Breast epithelium (tissue), 4 donors: ENCODE measurements at regions not wholly inside any gene's neighbourhood (a gene's known extent, or its start where the extent isn't known, plus 50 kb on each side); places are given as distances from the start of the nearest gene placed in this dataset.
"Not testable (repeated sequence)": the region's sequence is repeated elsewhere in the genome, so short reads cannot be mapped to it uniquely, and the experiment has no call there.

ENCODE experiments used
- DNase-seq, 2 donors: peaks; one replicate each; pipeline ENCODE4 v3.0.0-alpha.2; 2019; ENCODE audit warnings: low spot score in 2 of 2
- H3K27ac ChIP-seq, 2 donors: fragments of 200-600 bp; sonication (generic) in 1 of 2; one replicate each; pipeline ENCODE4 v1.5.1; 2016 to 2019; ENCODE audit warnings: mild to moderate bottlenecking in 1 of 2
- H3K27me3 ChIP-seq, 2 donors: fragments of 200-600 bp; sonication (generic) in 1 of 2; one replicate each; pipeline versions ENCODE4 v1.5.1 to v1.6.0; 2017 to 2019; ENCODE audit warnings: control low read depth in 1 of 2, mild to moderate bottlenecking in 1 of 2
- H3K36me3 ChIP-seq: fragments of 200-600 bp; one replicate; pipeline ENCODE4 v1.5.1; 2019
- H3K4me1 ChIP-seq, 2 donors: fragments of 200-600 bp; sonication (generic); one replicate each; pipeline ENCODE4 v1.5.1; 2016 to 2019; ENCODE audit warnings: control low read depth in 1 of 2
- H3K4me3 ChIP-seq, 3 donors: fragments of 200-600 bp; sonication (generic); 1 replicate in 2 of 3; 2 replicates in 1 of 3; pipeline ENCODE4 v1.5.1; 2016 to 2019; ENCODE audit warnings: mild to moderate bottlenecking in 3 of 3, moderate library complexity in 2 of 3
- H3K9me3 ChIP-seq, 2 donors: fragments of 200-600 bp; sonication (generic) in 1 of 2; one replicate each; pipeline ENCODE4 v1.5.1; 2016 to 2019; ENCODE audit warnings: control low read depth in 1 of 2
- CTCF ChIP-seq, 3 donors: fragments of 450-650 bp; IDR thresholded peaks; one replicate each; pipeline ENCODE4 v1.5.1; 2016 to 2017; ENCODE audit warnings: antibody characterized with exemption in 3 of 3, mild to moderate bottlenecking in 3 of 3, moderate library complexity in 3 of 3
- POLR2A ChIP-seq: fragments of 450-650 bp; IDR thresholded peaks from one replicate; pipeline ENCODE4 v1.6.1; 2016; ENCODE audit warnings: antibody characterized with exemption, mild to moderate bottlenecking, moderate library complexity
- POLR2AphosphoS5 ChIP-seq, 3 donors: sonication (generic); formaldehyde crosslinking; IDR thresholded peaks; one replicate each; pipeline ENCODE4 v1.6.1; 2017; ENCODE audit warnings: antibody characterized with exemption in 3 of 3
- intact Hi-C: fragments of 100-400 bp; cut with DNase I; formaldehyde crosslinking; loops from one replicate; pipeline ENCODE4 v1.15.1; 2023; ENCODE audit warnings: low total_unique reads

GRCh38 chr2:131635611-131636010, 107.9 kb downstream of the CCDC74A start:
- intact Hi-C loops = no loop called here
- Histone ChIP-seq H3K36me3 (no peaks in the 10 kb centered on the region), H3K27ac (no peak overlapping the region), H3K9me3 (no peaks in the 10 kb centered on the region), H3K27me3 (no peaks in the 10 kb centered on the region), H3K4me1 (no peaks in the 10 kb centered on the region), H3K4me3 (no peak overlapping the region)
- no peak for DNase-seq
- no peak for TF ChIP-seq CTCF (IDR thresholded peaks at IDR 0.05)
- no peak for TF ChIP-seq POLR2A
- TF ChIP-seq POLR2AphosphoS5 (IDR thresholded peaks at IDR 0.05) = no peak

GRCh38 chr2:131636704-131637308, 109.1 kb downstream of the CCDC74A start:
- H3K4me3 ChIP-seq, intact Hi-C loops, DNase-seq, H3K36me3 ChIP-seq, H3K27me3 ChIP-seq, H3K4me1 ChIP-seq, H3K9me3 ChIP-seq, H3K27ac ChIP-seq: not testable (repeated sequence)

- H3K36me3 ChIP-seq, H3K4me3 ChIP-seq, H3K27ac ChIP-seq, intact Hi-C loops, DNase-seq, H3K4me1 ChIP-seq, H3K9me3 ChIP-seq, H3K27me3 ChIP-seq: not testable (repeated sequence)
These were observed 111.4 kb downstream of the CCDC74A start for GRCh38 chr2:131639001-131639620.

GRCh38 chr2:131641414-131642206, 113.9 kb downstream of the CCDC74A start:
- H3K4me3 ChIP-seq = no peak overlapping the region
- H3K4me1 ChIP-seq = no peaks in the 10 kb centered on the region
- H3K27ac ChIP-seq = no peak overlapping the region
- no peaks in the 10 kb centered on the region for H3K36me3 ChIP-seq
- peaks cover 0 to 4% of the 10 kb centered on the region in 2 donors for H3K27me3 ChIP-seq
- H3K9me3 ChIP-seq = no peaks in the 10 kb centered on the region
- DNase-seq = no peak
- intact Hi-C loops = no loop called here
- TF ChIP-seq POLR2A = no peak
- no peak for TF ChIP-seq POLR2AphosphoS5 (IDR thresholded peaks at IDR 0.05)
- TF ChIP-seq CTCF (IDR thresholded peaks at IDR 0.05) = no peak

GRCh38 chr2:131643180-131643579, 115.5 kb downstream of the CCDC74A start:
- H3K27me3 ChIP-seq, H3K9me3 ChIP-seq, H3K4me1 ChIP-seq, H3K36me3 ChIP-seq, DNase-seq, intact Hi-C loops, H3K27ac ChIP-seq, H3K4me3 ChIP-seq: not testable (repeated sequence)

GRCh38 chr2:131645177-131645765, 117.6 kb downstream of the CCDC74A start:
- Histone ChIP-seq H3K4me1 (no peaks in the 10 kb centered on the region), H3K36me3 (no peaks in the 10 kb centered on the region), H3K9me3 (no peaks in the 10 kb centered on the region), H3K27ac (no peak overlapping the region), H3K4me3 (no peak overlapping the region), H3K27me3 (peaks cover 0 to 4% of the 10 kb centered on the region in 2 donors)
- DNase-seq = no peak
- intact Hi-C loops = no loop called here
- no peak for TF ChIP-seq POLR2AphosphoS5 (IDR thresholded peaks at IDR 0.05)

GRCh38 chr2:131646220-131646619, 118.5 kb downstream of the CCDC74A start:
- H3K4me1 ChIP-seq, H3K27ac ChIP-seq, H3K27me3 ChIP-seq, H3K4me3 ChIP-seq, H3K36me3 ChIP-seq, H3K9me3 ChIP-seq, DNase-seq, intact Hi-C loops: not testable (repeated sequence)
